ENCODE measurements at regions not wholly inside any gene's neighbourhood (a gene's known extent, or its start where the extent isn't known, plus 50 kb on each side); places are given as distances from the start of the nearest gene placed in this dataset.

GRCh38 chr2:236745420-236746210, 176.0 kb downstream of the ACKR3 start:
- no peak for DNase-seq (ENCODE audit: low read depth)

DNA sequence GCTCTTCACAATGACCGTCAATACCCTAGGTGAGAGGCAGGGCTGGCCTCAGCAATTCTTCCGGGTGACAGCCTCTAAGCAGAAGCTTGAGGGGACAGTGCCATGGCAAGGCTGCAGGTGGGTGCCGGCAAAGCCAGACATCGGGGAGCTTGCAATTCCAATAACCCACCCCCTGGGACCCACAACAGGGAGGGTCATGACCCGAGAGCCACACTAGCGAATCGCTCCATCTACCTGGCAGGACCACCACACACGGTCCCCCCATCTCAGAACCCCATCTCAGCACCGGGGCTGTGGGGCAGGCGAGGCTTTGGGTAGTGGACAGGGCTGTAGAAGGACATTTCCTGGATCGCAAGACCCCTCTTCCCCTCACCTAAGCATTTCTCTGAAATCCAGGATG, 177.2 kb downstream of the ACKR3 start:
- DNase-seq (ENCODE audit: low read depth): no peak

DNA sequence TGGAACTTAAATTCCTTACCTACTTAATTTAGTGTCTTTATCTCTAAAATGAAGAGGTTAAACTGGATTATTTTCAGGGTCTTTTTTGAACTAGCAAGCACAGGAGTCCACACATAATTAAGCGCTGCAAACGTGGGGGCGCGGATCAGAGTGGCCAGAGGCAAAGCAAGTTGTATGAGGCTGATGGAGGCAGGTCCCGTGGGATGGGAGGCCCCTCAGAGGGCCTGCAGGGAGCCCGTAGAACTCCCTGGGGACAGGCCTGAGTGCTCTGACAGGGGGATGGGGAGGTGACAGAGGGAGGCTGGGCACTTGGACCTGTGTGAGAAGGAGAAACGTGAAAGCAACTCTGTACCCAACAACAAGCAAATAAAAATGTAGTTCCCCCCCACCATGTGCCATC, 177.8 kb downstream of the ACKR3 start:
- no peak for DNase-seq (ENCODE audit: low read depth)

GRCh38 chr2:236747925-236748324, 178.3 kb downstream of the ACKR3 start:
- no peak for DNase-seq (ENCODE audit: low read depth)

DNA sequence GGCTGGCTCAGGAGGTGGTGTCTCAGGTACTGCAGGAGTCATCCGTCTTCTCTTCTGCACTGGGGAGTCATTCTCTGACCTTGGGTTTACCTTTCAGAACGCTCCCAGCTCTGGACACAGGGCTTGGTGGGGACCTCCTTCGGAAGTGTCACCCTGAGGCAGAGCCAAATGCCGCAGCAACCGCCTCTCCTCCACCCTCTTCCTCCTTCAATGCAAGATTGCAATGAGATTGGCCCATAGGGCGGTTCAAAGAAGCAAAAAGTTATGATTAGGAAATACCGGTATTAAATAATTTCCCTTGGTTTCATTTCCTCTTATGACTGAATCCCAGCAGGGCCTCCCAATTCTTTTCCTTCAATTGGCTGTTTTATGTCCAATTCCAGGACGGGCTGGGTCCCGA, 178.8 kb downstream of the ACKR3 start:
- no peak for DNase-seq (ENCODE audit: low read depth)

DNA sequence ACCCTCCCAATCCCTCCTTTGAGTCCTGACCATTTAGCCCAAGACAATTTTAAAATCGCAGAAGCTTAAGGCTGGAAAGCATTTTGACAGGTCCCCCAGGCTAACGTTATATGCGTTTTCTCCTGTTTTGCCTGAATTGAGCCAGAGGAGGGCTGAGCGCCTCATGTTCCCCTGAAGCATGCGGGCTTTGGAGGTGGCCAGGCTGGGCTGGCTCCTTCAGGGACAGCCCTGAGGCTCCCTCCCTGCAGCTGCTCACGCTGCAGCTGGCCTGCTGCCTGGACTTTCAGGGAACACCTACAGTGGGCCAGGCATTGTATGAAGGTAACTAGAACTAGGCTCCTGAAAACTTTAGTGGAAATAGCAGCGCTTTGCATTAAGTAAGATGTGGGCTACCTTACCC, 179.2 kb downstream of the ACKR3 start:
- DNase-seq (ENCODE audit: low read depth): no peak

- DNase-seq (ENCODE audit: low read depth): no peak
Observed at GRCh38 chr2:236749346-236749745, 179.7 kb downstream of the ACKR3 start.

GRCh38 chr2:236752096-236752495, 182.5 kb downstream of the ACKR3 start:
- DNase-seq (ENCODE audit: low read depth): no peak

- no peak for DNase-seq (ENCODE audit: low read depth)
Observed at GRCh38 chr2:236753606-236754270, 184.1 kb downstream of the ACKR3 start.

GRCh38 chr2:236754271-236754944, 184.8 kb downstream of the ACKR3 start:
- DNase-seq (ENCODE audit: low read depth): no peak

- DNase-seq (ENCODE audit: low read depth): no peak
Observed at GRCh38 chr2:236755278-236755840, 185.7 kb downstream of the ACKR3 start.

GRCh38 chr2:236758406-236758805, 188.8 kb downstream of the ACKR3 start:
- DNase-seq (ENCODE audit: low read depth): no peak

DNA sequence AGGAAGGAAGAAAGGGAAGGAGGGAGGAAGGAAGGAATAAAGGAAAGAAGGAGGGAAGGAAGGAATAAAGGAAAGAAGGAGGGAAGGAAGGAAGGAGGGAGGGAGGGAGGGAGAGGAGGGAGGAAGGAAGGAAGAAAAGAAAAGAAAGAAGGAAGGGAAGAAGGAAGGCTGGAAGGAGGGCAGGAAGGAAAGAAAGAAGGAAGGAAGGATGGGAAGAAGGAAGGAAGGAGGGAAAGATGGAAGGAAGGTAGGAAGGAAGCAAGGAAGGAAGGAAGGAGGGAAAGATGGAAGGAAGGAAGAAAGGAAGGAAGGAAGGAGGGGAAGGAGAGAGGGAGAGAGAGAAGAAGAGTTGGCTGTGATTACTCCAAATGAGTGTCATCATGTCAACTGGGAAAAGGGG, 190.6 kb downstream of the ACKR3 start:
- no peak for DNase-seq (ENCODE audit: low read depth)

DNA sequence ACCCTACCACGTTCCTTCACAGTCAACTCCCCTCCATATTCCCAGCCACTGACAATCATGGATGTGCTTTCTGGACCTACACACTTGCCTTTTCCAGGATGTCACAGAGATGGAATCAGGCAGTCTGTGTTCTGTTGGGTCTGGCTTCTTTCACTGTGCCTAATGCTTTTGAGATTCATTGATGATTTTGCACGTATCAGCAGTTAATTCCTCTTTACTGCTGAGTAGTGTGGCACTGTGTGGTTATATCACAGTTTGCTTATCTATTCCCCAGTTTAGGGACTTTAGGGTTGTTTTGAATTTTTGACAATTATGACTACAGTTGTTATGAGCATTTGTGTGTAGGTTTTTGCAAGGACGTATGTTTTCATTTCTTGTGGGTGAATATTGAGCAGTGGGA, 191.7 kb downstream of the ACKR3 start:
- no peak for DNase-seq (ENCODE audit: low read depth)

DNA sequence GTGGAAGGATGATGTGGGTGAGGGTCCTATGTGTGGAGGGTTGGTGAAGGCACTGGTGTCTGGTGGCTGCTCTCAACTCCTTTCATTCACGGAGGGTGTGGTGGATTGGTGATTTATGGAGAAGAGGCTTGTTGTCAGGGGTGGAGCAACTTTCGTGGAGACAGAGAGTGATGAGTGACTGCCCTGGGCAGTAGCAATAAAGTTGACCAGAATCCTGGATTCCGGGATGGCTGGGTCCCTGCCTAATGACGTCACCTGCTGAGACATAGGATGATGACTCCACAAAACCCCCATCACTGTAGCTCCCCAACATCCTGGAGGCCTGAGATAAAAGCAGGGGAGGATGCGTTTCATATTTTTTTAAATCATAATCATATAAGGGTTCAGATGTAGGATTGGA, 193.0 kb downstream of the ACKR3 start:
- no peak for DNase-seq (ENCODE audit: low read depth)

DNA sequence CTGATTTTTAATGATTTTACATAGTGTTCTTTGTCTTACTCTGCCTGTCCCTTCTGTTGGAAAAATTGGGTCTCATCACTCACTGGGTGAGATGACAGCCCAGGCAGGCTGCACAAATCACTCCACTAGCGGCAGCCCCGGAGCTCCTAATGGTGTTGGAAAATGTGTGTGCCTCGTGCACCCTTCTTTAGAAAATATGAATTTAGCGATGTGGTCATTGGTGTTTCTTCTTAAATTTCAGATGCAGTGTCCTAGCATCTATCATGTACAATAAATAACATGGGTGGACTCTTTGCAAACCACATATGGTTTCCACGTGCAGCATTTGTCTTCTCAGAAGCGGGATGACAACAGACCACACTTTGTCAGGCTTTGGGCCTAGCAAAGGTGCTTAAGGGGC, 194.2 kb downstream of the ACKR3 start:
- no peak for DNase-seq (ENCODE audit: low read depth)

- DNase-seq (ENCODE audit: low read depth): no peak
Observed at GRCh38 chr2:236764716-236765115, 195.1 kb downstream of the ACKR3 start.

- no peak for DNase-seq (ENCODE audit: low read depth)
Observed at GRCh38 chr2:236765478-236765877, 195.9 kb downstream of the ACKR3 start.

DNA sequence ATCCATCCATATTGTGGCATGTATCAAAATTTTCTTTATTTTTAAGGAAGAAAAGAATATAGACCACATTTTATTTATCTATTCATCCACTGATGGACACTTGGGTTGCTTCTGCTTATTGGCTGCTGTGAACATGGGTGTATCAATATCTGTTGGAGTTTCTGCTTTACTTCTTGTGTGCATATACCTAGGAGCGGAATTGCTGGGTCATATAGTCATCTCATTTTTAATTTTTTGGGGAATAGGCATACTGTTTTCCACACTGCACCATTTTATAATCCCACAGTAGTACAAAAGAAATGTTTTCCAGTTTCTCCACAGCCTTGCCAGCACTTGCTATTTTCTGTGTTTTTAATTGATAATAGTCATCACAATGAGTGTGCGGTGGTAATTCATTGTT, 197.2 kb downstream of the ACKR3 start:
- DNase-seq (ENCODE audit: low read depth): no peak

- no peak for DNase-seq (ENCODE audit: low read depth)
Observed at GRCh38 chr2:236767941-236768340, 198.3 kb downstream of the ACKR3 start.

GRCh38 chr2:236768393-236769140, 198.9 kb downstream of the ACKR3 start:
- no peak for DNase-seq (ENCODE audit: low read depth)

DNA sequence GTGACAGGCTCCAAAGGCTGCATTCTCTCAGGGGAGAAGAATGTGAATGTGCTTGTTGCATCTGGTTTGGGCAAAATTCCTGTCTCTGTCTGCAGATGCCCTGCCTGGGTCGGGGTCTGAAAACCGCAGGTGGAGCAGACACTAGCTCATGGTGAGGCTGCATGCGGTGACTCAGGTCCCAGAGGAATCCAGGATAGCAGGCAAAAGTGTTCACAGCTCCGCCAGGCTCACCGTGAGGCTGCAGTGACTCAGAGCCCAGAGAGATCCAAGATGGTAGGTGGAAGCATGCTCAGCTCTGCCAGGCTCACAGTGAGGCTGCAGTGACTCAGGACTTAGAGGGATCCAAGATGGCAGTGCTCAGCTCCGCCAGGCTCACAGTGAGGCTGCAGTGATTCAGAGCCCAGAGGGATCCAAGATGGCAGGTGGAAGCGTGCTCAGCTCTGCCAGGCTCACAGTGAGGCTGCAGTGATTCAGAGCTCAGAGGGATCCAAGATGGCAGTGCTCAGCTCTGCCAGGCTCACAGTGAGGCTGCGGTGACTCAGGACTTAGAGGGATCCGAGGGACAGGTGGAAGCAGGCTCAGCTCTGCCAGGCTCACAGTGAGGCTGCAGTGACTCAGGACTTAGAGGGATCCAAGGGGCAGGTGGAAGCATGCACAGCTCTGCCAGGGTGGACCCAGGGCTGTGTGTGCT, 200.5 kb downstream of the ACKR3 start:
- DNase-seq (ENCODE audit: low read depth): no peak

Measured in activated T-cell treated with anti-CD3 and anti-CD28 coated beads for 48 hours (primary cell).